ENCODE measurements at regions not wholly inside any gene's neighbourhood (a gene's known extent, or its start where the extent isn't known, plus 50 kb on each side); places are given as distances from the start of the nearest gene placed in this dataset.

DNA sequence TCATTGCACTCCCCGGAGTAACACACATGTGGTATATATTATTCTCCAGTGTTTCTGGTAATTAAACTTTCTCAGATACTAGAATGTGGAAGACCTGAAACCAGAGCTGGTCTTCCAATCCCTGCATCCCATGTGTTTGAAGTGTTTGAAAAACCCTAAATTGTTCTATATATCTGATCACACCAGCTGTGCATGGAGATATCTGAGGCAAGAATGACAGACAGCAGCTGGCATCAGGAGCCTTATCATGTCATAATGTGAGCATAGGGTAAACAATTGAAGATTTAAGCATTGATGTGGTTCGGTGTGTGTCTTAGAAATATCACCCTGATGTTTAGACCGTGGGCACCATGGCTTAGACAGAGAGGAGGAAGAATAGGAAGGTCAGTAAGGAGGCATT lies 251.0 kb downstream of the CDH11 start:
- no peak for DNase-seq
- no peak overlapping the region for H2AK5ac ChIP-seq (ENCODE audit: insufficient read length, low read length)
- no peak overlapping the region for H3K4me2 ChIP-seq (ENCODE audit: insufficient read depth, insufficient read length, low read length)
- H4K8ac ChIP-seq (replicated peaks; ENCODE audit: insufficient read length, low read depth, low read length): no peak overlapping the region
- H3K9me3 ChIP-seq (ENCODE audit: control insufficient read depth, low read depth, low read length): no peaks in the 10 kb centered on the region
- TF ChIP-seq, protein P1, sequence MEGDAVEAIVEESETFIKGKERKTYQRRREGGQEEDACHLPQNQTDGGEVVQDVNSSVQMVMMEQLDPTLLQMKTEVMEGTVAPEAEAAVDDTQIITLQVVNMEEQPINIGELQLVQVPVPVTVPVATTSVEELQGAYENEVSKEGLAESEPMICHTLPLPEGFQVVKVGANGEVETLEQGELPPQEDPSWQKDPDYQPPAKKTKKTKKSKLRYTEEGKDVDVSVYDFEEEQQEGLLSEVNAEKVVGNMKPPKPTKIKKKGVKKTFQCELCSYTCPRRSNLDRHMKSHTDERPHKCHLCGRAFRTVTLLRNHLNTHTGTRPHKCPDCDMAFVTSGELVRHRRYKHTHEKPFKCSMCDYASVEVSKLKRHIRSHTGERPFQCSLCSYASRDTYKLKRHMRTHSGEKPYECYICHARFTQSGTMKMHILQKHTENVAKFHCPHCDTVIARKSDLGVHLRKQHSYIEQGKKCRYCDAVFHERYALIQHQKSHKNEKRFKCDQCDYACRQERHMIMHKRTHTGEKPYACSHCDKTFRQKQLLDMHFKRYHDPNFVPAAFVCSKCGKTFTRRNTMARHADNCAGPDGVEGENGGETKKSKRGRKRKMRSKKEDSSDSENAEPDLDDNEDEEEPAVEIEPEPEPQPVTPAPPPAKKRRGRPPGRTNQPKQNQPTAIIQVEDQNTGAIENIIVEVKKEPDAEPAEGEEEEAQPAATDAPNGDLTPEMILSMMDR (conservative IDR thresholded peaks at IDR 0.05): no peak
- H2BK12ac ChIP-seq (ENCODE audit: insufficient read length, low read depth, low read length): no peak overlapping the region
- no peak overlapping the region for H2BK20ac ChIP-seq (ENCODE audit: low read depth, low read length, poor library complexity, severe bottlenecking)
- H3K79me1 ChIP-seq (ENCODE audit: insufficient read depth, low read depth, low read length, poor library complexity, severe bottlenecking): no peaks in the 10 kb centered on the region
- H2AFZ ChIP-seq (ENCODE audit: low read length): no peak overlapping the region
- H3K4me1 ChIP-seq (ENCODE audit: insufficient read depth, low read length): no peaks in the 10 kb centered on the region
- H3K79me2 ChIP-seq (ENCODE audit: insufficient read depth, low read length): no peaks in the 10 kb centered on the region
- no peak overlapping the region for H3K4ac ChIP-seq (ENCODE audit: low read depth, low read length)
- Mint-ChIP-seq H3K9me3 (no peaks in the 10 kb centered on the region), H3K4me3 (no peak overlapping the region), H3K27me3 (ENCODE audit: low read depth) (no peaks in the 10 kb centered on the region), H3K4me1 (no peaks in the 10 kb centered on the region), H3K27ac (no peak overlapping the region), H3K36me3 (ENCODE audit: insufficient read depth in 1 of 3, low read depth in 3 of 3) (no peaks in the 10 kb centered on the region)
- H3K14ac ChIP-seq (ENCODE audit: insufficient read depth, low read length): no peak overlapping the region
- no peak overlapping the region for H2BK15ac ChIP-seq (ENCODE audit: low read depth, low read length)
- no peak overlapping the region for H4K5ac ChIP-seq (ENCODE audit: insufficient read length, low read depth, low read length)
- no peak overlapping the region for H3K9ac ChIP-seq (ENCODE audit: extremely low read depth, insufficient read length, low read length)
- no peak overlapping the region for H4K91ac ChIP-seq (ENCODE audit: insufficient read length, low read depth, low read length)
- no peaks in the 10 kb centered on the region for H3K23me2 ChIP-seq (ENCODE audit: insufficient read length, low read depth, low read length, poor library complexity, severe bottlenecking)
- no peak overlapping the region for H3K18ac ChIP-seq (ENCODE audit: insufficient read length, low read depth, low read length)
- no CpG with 5 or more reads among the region's 3 CpGs for WGBS (ENCODE audit: extremely low coverage, insufficient read length, low lambda C conversion rate)
- no peaks in the 10 kb centered on the region for H3K27me3 ChIP-seq (ENCODE audit: insufficient read depth, low read length)
- no peak overlapping the region for H3K27ac ChIP-seq (ENCODE audit: insufficient read length, low read depth, low read length)
- no peak overlapping the region for H2BK5ac ChIP-seq (ENCODE audit: insufficient read length, low read length)
- no peak overlapping the region for H2BK120ac ChIP-seq (ENCODE audit: low read depth, low read length, poor library complexity, severe bottlenecking)
- H3K23ac ChIP-seq (ENCODE audit: insufficient read length, low read depth, low read length): no peak overlapping the region
- H3T11ph ChIP-seq (ENCODE audit: low read length): no peak overlapping the region
- H3K56ac ChIP-seq (ENCODE audit: insufficient read length, low read depth, low read length): no peak overlapping the region
- no peaks in the 10 kb centered on the region for H4K20me1 ChIP-seq (ENCODE audit: control insufficient read depth, insufficient read depth, insufficient read length)

Data from H9 (cell line).